B cell (primary cell): ENCODE measurements at regions not wholly inside any gene's neighbourhood (a gene's known extent, or its start where the extent isn't known, plus 50 kb on each side); places are given as distances from the start of the nearest gene placed in this dataset.

ENCODE experiments used
- ATAC-seq: fragments of 200-7000 bp; cut with Tn5 transposase; one replicate; pipeline ENCODE4 v1.10.0; 2021; ENCODE audit warnings: low read depth, mild to moderate bottlenecking, moderate number of reproducible peaks, moderate library complexity
- CTCF ChIA-PET: fragments of 350-600 bp; sonication (Branson Sonifier 250); formaldehyde crosslinking; loops from one replicate; lab custom pipeline; 2021; ENCODE audit warnings: antibody characterized with exemption, inconsistent platforms; lab: Charles Lee
- POLR2A ChIA-PET: fragments of 350-600 bp; sonication (Branson Sonifier 250); formaldehyde crosslinking; loops from one replicate; lab custom pipeline; 2021; ENCODE audit warnings: antibody characterized with exemption; lab: Charles Lee
- DNase-seq: peaks from one replicate; pipeline ENCODE4 v3.0.0; 2013
- H2AFZ ChIP-seq: 2 replicates; pipeline ENCODE4 v1.6.1; 2012; ENCODE audit warnings: mild to moderate bottlenecking, low read depth, low read length; ENCODE audit not compliant: insufficient read depth, poor library complexity, severe bottlenecking
- H3K27ac ChIP-seq, 2 donors: 1 replicate in 1 of 2; 2 replicates in 1 of 2; pipeline ENCODE4 v1.5.1; 2012 to 2013; ENCODE audit warnings: low read length in 2 of 2, mild to moderate bottlenecking in 2 of 2, moderate library complexity in 1 of 2
- H3K27me3 ChIP-seq, 4 experiments: fragments of 200-600 bp in 1 of 4; sonication (generic) in 1 of 4; replicated peaks in 1 of 4; 1 replicate in 2 of 4; 2 replicates in 2 of 4; pipeline versions ENCODE4 v1.6.1 to v1.7.0; 2013 to 2016; ENCODE audit warnings: low read length in 3 of 4, mild to moderate bottlenecking in 2 of 4, mixed read lengths in 1 of 4, moderate library complexity in 1 of 4; ENCODE audit not compliant: insufficient read depth in 4 of 4, control insufficient read depth in 3 of 4; ENCODE audit errors: control extremely low read depth in 1 of 4
- H3K36me3 ChIP-seq, 2 experiments: replicated peaks in 1 of 2; 1 replicate in 1 of 2; 2 replicates in 1 of 2; pipeline versions ENCODE4 v1.6.1 to v1.7.1; 2013; ENCODE audit warnings: low read length in 1 of 2; ENCODE audit not compliant: insufficient read depth in 2 of 2, control insufficient read depth in 1 of 2; ENCODE audit errors: control extremely low read depth in 1 of 2, extremely low read depth in 1 of 2
- H3K4me1 ChIP-seq, 2 donors: fragments of 200-600 bp in 1 of 2; sonication (generic) in 1 of 2; 1 replicate in 1 of 2; 2 replicates in 1 of 2; pipeline versions ENCODE4 v1.5.1 to v1.6.1; 2013 to 2017; ENCODE audit warnings: low read length in 2 of 2; ENCODE audit not compliant: control insufficient read depth in 2 of 2, insufficient read depth in 2 of 2
- H3K4me2 ChIP-seq: replicated peaks from 2 replicates; pipeline ENCODE3; 2012; ENCODE audit warnings: mild to moderate bottlenecking, low read depth, low read length; ENCODE audit not compliant: poor library complexity, severe bottlenecking
- H3K4me3 ChIP-seq, 5 experiments: fragments of 200-600 bp in 1 of 5; sonication (generic) in 1 of 5; 1 replicate in 3 of 5; 2 replicates in 2 of 5; pipeline versions ENCODE4 v1.5.1 to v1.7.0; 2011 to 2016; ENCODE audit warnings: low read length in 4 of 5, mild to moderate bottlenecking in 4 of 5, low read depth in 2 of 5, control low read depth in 1 of 5, moderate library complexity in 1 of 5; ENCODE audit not compliant: insufficient read depth in 1 of 5; ENCODE audit errors: control extremely low read depth in 1 of 5, extremely low read depth in 1 of 5
- H3K79me2 ChIP-seq: fragments of 200-600 bp; sonication (generic); one replicate; pipeline ENCODE4 v1.6.0; 2016; ENCODE audit warnings: low read length; ENCODE audit not compliant: control insufficient read depth, insufficient read depth
- H3K9ac ChIP-seq: fragments of 200-600 bp; sonication (generic); 2 replicates; pipeline ENCODE4 v1.6.1; 2017; ENCODE audit warnings: mild to moderate bottlenecking, low read length, moderate library complexity
- H3K9me3 ChIP-seq, 3 donors: one replicate each; pipeline versions ENCODE4 v1.6.1 to v1.7.1; 2013; ENCODE audit warnings: low read length in 2 of 3; ENCODE audit not compliant: control insufficient read depth in 2 of 3, insufficient read depth in 1 of 3; ENCODE audit errors: control extremely low read depth in 1 of 3
- H4K20me1 ChIP-seq: 2 replicates; pipeline ENCODE4 v1.6.0; 2012; ENCODE audit warnings: mild to moderate bottlenecking, low read length; ENCODE audit not compliant: insufficient read depth, control insufficient read depth, poor library complexity, severe bottlenecking
- H3K27ac Mint-ChIP-seq: one replicate; pipeline ENCODE4 v1.8.0; 2021; ENCODE audit warnings: mixed read lengths
- H3K27me3 Mint-ChIP-seq: one replicate; pipeline ENCODE4 v1.8.0; 2021; ENCODE audit warnings: mixed read lengths
- H3K4me1 Mint-ChIP-seq: one replicate; pipeline ENCODE4 v1.8.0; 2021; ENCODE audit warnings: mixed read lengths
- H3K4me3 Mint-ChIP-seq: one replicate; pipeline ENCODE4 v1.8.0; 2021; ENCODE audit warnings: mixed read lengths
- H3K9me3 Mint-ChIP-seq: one replicate; pipeline ENCODE4 v1.8.0; 2022; ENCODE audit warnings: mixed read lengths; ENCODE audit not compliant: insufficient read depth
- CTCF ChIP-seq: fragments of 200-600 bp; IDR thresholded peaks from one replicate; pipeline ENCODE4 v1.8.0; 2022; ENCODE audit warnings: antibody characterized with exemption, mild to moderate bottlenecking
- EZH2 ChIP-seq: IDR thresholded peaks from 2 replicates; pipeline ENCODE4 v1.6.1; 2012; ENCODE audit warnings: borderline replicate concordance, low read depth, mild to moderate bottlenecking, moderate library complexity, low read length; ENCODE audit not compliant: insufficient read depth, poor library complexity, severe bottlenecking
- WGBS: methylation state at CpG from one replicate; pipeline ENCODE4 v1.1.5; 2013; ENCODE audit warnings: missing lambda C conversion rate; ENCODE audit not compliant: insufficient coverage; 5-methylcytosine and 5-hydroxymethylcytosine counted together
- intact Hi-C: fragments of 100-400 bp; cut with micrococcal nuclease; formaldehyde crosslinking; loops from one replicate; pipeline ENCODE4 v1.10.0; 2022

GRCh38 chr10:128473911-128474310 lies 347.7 kb upstream of the MKI67 start:
- TF ChIP-seq CTCF (no peak), EZH2 (no peak)
- intact Hi-C loops: no loop called here
- no peak for DNase-seq
- no peak overlapping the region for H2AFZ ChIP-seq
- no peak overlapping the region for H3K4me2 ChIP-seq
- no peak overlapping the region for H3K4me3 ChIP-seq
- Mint-ChIP-seq H3K27me3 (no peaks in the 10 kb centered on the region), H3K27ac (no peak overlapping the region), H3K4me3 (no peak overlapping the region), H3K4me1 (no peaks in the 10 kb centered on the region), H3K9me3 (no peaks in the 10 kb centered on the region)
- H4K20me1 ChIP-seq: no peaks in the 10 kb centered on the region
- WGBS: 98% methylated on average over 7 of the region's 8 CpGs
- no peaks in the 10 kb centered on the region for H3K27me3 ChIP-seq
- no peaks in the 10 kb centered on the region for H3K36me3 ChIP-seq
- H3K9me3 ChIP-seq: peaks cover 0 to 15% (median 0%) of the 10 kb centered on the region in 3 donors
- no peak overlapping the region for H3K9ac ChIP-seq
- ChIA-PET POLR2A (no interaction called here), CTCF (no interaction called here)
- H3K27ac ChIP-seq: no peak overlapping the region
- ATAC-seq: no peak
- no peaks in the 10 kb centered on the region for H3K4me1 ChIP-seq
- no peaks in the 10 kb centered on the region for H3K79me2 ChIP-seq

- H3K27me3 Mint-ChIP-seq: no peaks in the 10 kb centered on the region
- no peak overlapping the region for H3K4me3 ChIP-seq
These were observed 348.3 kb upstream of the MKI67 start for GRCh38 chr10:128474571-128474970.

More at GRCh38 chr10:128474571-128474970, 348.3 kb upstream of the MKI67 start:
- H3K9me3 ChIP-seq: peaks cover 0 to 18% (median 0%) of the 10 kb centered on the region in 3 donors
- H3K9ac ChIP-seq: no peak overlapping the region
- ChIA-PET CTCF (no interaction called here), POLR2A (interaction anchor here (0.6 kb wide), 1 partner anchor 398 kb away, joined by 6 read pairs; no protein-coding TSS in a partner anchor)
- no peak overlapping the region for H3K27ac Mint-ChIP-seq
- H3K4me3 Mint-ChIP-seq: no peak overlapping the region
- no peaks in the 10 kb centered on the region for H4K20me1 ChIP-seq
- TF ChIP-seq CTCF (no peak), EZH2 (no peak)
- H3K9me3 Mint-ChIP-seq: no peaks in the 10 kb centered on the region
- no peaks in the 10 kb centered on the region for H3K27me3 ChIP-seq
- intact Hi-C loops: no loop called here
- no peak overlapping the region for H2AFZ ChIP-seq
- H3K36me3 ChIP-seq: no peaks in the 10 kb centered on the region
- 87% methylated on average over 4 of the region's 6 CpGs for WGBS
- H3K4me1 Mint-ChIP-seq: no peaks in the 10 kb centered on the region
- DNase-seq (no peak), ATAC-seq (no peak)
- H3K27ac ChIP-seq: no peak overlapping the region
- no peak overlapping the region for H3K4me2 ChIP-seq
- H3K79me2 ChIP-seq: no peaks in the 10 kb centered on the region
- no peaks in the 10 kb centered on the region for H3K4me1 ChIP-seq
